ENCODE measurements at regions not wholly inside any gene's neighbourhood (a gene's known extent, or its start where the extent isn't known, plus 50 kb on each side); places are given as distances from the start of the nearest gene placed in this dataset.

GRCh38 chr2:144712550-144712940, 192.6 kb upstream of the ZEB2 start:
- no peak for DNase-seq (ENCODE audit: low read depth, low spot score)

GRCh38 chr2:144711630-144712549, 192.0 kb upstream of the ZEB2 start:
- no peak for DNase-seq (ENCODE audit: low read depth, low spot score)

- no peak for DNase-seq (ENCODE audit: low read depth, low spot score)
Observed at GRCh38 chr2:144711084-144711483, 191.2 kb upstream of the ZEB2 start.

GRCh38 chr2:144708626-144709025, 188.7 kb upstream of the ZEB2 start:
- DNase-seq (ENCODE audit: low read depth, low spot score), result no peak

GRCh38 chr2:144707736-144708326, 187.9 kb upstream of the ZEB2 start:
- DNase-seq (ENCODE audit: low read depth, low spot score), result no peak

- DNase-seq (ENCODE audit: low read depth, low spot score), result no peak
Observed at GRCh38 chr2:144706647-144707046, 186.7 kb upstream of the ZEB2 start.

GRCh38 chr2:144705328-144706245, 185.7 kb upstream of the ZEB2 start:
- DNase-seq (ENCODE audit: low read depth, low spot score), result no peak

GRCh38 chr2:144704709-144705095, 184.8 kb upstream of the ZEB2 start:
- no peak for DNase-seq (ENCODE audit: low read depth, low spot score)

- no peak for DNase-seq (ENCODE audit: low read depth, low spot score)
Observed at GRCh38 chr2:144703852-144704708, 184.2 kb upstream of the ZEB2 start.

GRCh38 chr2:144702051-144702450, 182.1 kb upstream of the ZEB2 start:
- DNase-seq (ENCODE audit: low read depth, low spot score), result no peak

- no peak for DNase-seq (ENCODE audit: low read depth, low spot score)
Observed at GRCh38 chr2:144701259-144701658, 181.3 kb upstream of the ZEB2 start.

GRCh38 chr2:144698156-144698555, 178.2 kb upstream of the ZEB2 start:
- DNase-seq (ENCODE audit: low read depth, low spot score), result no peak

- DNase-seq (ENCODE audit: low read depth, low spot score), result no peak
Observed at GRCh38 chr2:144695657-144696056, 175.7 kb upstream of the ZEB2 start.

GRCh38 chr2:144694456-144694855, 174.5 kb upstream of the ZEB2 start:
- no peak for DNase-seq (ENCODE audit: low read depth, low spot score)

- DNase-seq (ENCODE audit: low read depth, low spot score), result no peak
Observed at GRCh38 chr2:144693179-144693578, 173.3 kb upstream of the ZEB2 start.

GRCh38 chr2:144692661-144693060, 172.7 kb upstream of the ZEB2 start:
- no peak for DNase-seq (ENCODE audit: low read depth, low spot score)

GRCh38 chr2:144690771-144691170, 170.9 kb upstream of the ZEB2 start:
- DNase-seq (ENCODE audit: low read depth, low spot score), result no peak

GRCh38 chr2:144686518-144687215, 166.7 kb upstream of the ZEB2 start:
- DNase-seq (ENCODE audit: low read depth, low spot score), result no peak

GRCh38 chr2:144683966-144684365, 164.0 kb upstream of the ZEB2 start:
- no peak for DNase-seq (ENCODE audit: low read depth, low spot score)

- DNase-seq (ENCODE audit: low read depth, low spot score), result no peak
Observed at GRCh38 chr2:144683107-144683753, 163.3 kb upstream of the ZEB2 start.
